NCI-H1436 treated with DMSO at 0.1 percent for 48 hours (cell line): ENCODE measurements at regions not wholly inside any gene's neighbourhood (a gene's known extent, or its start where the extent isn't known, plus 50 kb on each side); places are given as distances from the start of the nearest gene placed in this dataset.

Experiments
- DNase-seq: peaks from one replicate; lab custom pipeline; 2025; lab: John Stamatoyannopoulos, UW

DNA sequence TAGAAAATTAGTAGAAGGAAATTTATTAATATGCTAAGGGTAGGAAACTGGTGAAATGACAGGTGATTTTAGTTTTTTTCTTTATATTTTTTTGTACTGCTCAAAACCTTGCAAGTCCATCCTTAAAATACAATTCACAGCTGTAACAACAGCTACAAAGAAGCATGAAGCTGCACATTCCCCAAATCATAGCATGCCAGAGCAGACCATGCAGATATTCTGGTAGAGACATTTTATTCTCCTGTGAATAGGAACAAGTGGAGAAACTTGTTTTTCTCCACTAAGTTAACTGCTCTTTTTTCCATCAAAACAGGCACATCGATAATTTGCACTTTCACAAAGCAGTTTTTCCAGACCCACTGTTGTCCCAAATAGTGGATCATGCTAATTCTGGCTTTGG lies 1125.7 kb downstream of the BRINP3 start:
- DNase-seq = no peak

DNA sequence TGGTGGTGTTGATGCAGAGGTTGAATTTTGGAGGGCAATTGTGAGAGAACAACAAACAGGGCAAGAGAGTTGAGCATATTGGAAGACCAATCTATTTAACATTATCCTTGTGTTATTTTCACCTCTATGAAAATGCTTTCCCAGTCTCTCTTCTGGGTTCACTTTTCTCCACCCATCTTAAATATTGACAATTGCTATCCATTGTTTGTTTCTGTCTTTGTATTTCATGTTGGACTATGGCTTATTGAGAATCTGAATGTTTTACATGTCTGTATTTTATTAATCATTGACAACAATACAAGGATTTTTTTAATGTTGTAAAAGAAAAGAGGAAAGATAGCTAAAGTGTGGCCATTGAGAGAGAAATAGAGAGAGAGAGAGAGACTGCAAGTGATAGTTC lies 1121.5 kb downstream of the BRINP3 start:
- DNase-seq = no peak

- DNase-seq = no peak
Observed at GRCh38 chr1:189357317-189357716, 1120.3 kb downstream of the BRINP3 start.

DNA sequence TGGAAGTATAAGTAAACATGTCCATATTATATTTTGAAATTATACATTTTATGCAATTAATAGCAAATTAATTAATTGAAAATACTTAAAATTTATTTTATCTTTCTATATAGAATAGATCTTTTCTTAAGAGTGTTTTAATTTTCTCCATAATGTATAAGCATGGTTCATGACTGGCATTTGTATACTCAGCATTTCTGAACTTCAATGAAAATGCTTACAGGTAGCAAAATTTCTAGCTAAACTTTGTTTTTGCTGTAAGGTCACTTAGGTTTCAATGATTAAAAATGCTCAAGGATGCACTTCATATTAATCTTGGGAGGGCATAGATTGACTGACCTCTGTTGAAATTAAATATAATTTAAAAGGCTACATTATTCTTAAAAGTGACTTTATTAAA lies 1108.1 kb downstream of the BRINP3 start:
- no peak for DNase-seq

- DNase-seq = no peak
Observed at GRCh38 chr1:189374816-189375215, 1102.8 kb downstream of the BRINP3 start.

- DNase-seq = no peak
Observed at GRCh38 chr1:189405419-189405818, 1072.2 kb downstream of the BRINP3 start.

- DNase-seq = no peak
Observed at GRCh38 chr1:189409774-189410173, 1067.9 kb downstream of the BRINP3 start.

DNA sequence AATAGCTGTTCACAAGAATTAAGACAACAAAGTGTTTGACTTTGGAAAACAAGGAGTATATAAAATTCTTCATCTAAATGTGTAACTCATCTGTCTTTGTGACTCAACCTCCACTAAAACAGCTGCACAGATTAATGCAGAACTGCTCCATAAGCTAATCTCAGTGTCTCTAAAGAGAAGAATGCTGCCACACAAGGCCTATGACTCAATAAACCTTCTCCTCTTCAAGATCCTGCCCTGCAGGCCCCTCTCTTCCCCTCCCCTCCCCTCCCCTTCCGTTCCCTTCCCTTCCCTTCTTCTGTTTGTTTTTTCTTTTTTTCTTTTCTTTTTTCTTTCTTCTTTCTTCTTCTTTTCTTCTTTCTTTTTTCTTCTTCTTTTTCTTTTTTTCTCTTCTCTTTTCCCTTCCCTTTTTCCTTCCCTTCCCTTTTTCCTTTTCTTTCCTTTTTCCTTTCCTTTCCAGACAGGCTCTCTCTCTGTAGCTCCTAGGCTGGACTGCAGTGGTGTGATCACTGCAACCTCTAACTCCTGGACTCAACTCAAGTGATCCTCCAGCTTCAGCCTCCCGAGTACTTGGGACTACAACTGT lies 1052.8 kb downstream of the BRINP3 start:
- no peak for DNase-seq

DNA sequence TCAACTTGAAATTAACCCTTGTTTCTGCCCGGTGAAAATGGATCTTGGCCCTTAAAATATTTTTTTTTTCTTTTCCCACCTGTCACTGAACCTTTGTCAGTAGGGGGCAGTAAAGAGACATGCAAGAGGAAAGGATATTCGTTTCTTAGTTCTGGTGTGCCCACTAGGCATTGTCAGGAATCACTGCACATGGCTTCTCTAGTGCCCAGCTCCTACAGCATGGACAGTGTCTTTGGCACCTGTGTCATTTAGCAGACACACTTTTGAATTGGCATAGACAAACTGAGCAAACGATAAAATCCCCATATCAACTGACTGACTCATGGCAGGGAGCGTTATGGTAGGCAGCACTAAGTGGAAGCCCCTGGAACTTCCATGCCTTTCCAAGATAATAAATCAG lies 1048.1 kb downstream of the BRINP3 start:
- peak; percentile 1 for DNase-seq

DNA sequence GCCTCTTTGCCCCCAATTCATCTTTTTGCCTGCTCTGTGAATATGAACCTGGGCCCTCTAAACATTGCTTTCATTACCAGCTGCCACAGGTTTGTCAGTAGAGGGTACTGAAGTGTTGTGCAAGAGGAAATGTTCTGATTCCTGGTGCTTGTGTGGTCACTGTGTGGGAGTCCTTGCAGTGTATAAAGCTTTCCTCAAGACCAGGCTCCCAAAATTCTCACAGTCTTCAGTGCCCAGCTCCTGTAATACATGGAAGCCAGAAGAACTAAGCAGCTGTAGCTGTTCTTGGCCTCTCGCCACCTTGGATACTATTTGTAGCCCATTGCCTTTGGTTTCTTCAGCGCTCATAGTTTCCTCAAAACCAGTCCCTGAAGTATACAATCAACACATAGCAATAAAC lies 1046.2 kb downstream of the BRINP3 start:
- DNase-seq = no peak

GRCh38 chr1:189432753-189433152 lies 1044.9 kb downstream of the BRINP3 start:
- no peak for DNase-seq

GRCh38 chr1:189434461-189434860 lies 1043.2 kb downstream of the BRINP3 start:
- DNase-seq = no peak

DNA sequence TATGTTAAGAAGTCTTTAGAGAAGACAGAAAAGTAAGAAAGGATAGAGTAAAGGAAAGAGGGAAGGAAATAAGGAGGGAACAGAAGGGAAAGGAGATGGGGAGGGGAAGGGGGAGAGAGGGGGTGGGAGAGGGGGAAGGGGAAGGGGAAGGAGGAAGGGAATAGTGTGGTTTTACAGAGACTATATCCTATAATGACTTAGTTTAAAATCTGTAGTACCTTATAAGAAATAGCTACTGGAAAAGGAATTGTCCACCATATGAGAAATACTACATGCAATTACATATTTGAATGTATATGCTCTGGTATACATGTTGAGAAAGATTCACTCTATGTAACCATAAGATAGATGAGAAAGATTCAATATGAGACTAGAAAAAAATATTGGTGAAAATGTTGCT lies 1042.3 kb downstream of the BRINP3 start:
- no peak for DNase-seq

- DNase-seq = no peak
Observed at GRCh38 chr1:189438808-189439207, 1038.9 kb downstream of the BRINP3 start.

- DNase-seq = no peak
Observed at GRCh38 chr1:189463166-189463565, 1014.5 kb downstream of the BRINP3 start.

GRCh38 chr1:189496768-189497167 lies 980.9 kb downstream of the BRINP3 start:
- no peak for DNase-seq

DNA sequence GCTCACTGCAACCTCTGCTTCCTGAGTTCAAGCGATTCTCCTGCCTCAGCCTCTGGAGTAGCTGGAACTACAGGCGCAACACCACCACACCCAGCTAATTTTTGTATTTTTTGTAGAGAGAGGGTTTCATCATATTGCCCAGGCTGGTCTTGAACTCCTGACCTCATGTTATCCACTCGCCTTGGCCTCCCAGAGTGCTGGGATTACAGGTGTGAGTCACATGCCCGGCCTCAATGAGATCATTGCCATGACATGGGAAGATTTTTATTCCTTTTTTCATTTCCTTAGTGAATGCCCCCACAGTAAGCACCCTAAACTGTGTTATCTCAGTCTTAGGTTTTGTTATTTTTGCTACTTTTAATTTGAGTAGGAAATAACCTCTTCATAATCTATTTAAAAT lies 977.9 kb downstream of the BRINP3 start:
- DNase-seq = no peak

- no peak for DNase-seq
Observed at GRCh38 chr1:189500778-189501177, 976.9 kb downstream of the BRINP3 start.

DNA sequence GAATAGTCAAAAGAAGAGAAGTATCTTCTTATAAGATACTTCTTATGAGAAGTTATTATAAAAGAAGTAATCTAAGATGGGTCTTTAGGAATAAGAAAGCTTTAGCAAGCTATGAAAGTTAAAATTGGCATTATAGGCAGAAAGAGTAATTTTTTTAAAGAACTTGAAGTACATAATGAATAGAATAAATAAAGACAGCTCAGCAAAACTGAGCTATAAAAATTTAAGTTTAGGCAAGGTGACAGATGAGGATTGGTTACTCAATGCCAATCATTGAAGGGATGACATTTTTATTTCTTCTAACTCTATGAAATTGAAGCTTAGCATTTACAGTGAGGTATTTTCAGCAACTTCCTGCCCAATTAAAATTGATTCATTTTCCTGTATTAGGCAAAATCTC lies 966.8 kb downstream of the BRINP3 start:
- DNase-seq = no peak

DNA sequence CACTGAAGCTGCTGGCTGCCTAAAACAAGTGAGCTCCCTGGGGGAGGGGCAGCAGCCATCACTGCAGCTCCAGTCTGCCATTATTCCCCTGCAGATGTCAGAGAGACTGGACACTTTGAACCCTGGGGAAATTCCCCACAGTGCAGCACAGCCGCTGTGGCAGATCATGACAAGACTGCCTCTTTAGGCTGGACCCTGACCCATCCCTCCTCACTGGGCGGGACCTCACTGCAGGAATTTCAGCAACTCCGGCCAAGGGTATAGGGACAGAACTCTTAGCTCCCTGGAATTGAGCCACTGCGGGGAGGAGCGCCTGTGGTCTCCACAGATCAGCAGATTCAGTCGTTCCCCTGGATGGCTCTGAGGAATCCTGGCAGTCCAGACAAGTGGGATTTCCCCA lies 964.6 kb downstream of the BRINP3 start:
- no peak for DNase-seq

- DNase-seq = no peak
Observed at GRCh38 chr1:189522441-189522840, 955.2 kb downstream of the BRINP3 start.

DNA sequence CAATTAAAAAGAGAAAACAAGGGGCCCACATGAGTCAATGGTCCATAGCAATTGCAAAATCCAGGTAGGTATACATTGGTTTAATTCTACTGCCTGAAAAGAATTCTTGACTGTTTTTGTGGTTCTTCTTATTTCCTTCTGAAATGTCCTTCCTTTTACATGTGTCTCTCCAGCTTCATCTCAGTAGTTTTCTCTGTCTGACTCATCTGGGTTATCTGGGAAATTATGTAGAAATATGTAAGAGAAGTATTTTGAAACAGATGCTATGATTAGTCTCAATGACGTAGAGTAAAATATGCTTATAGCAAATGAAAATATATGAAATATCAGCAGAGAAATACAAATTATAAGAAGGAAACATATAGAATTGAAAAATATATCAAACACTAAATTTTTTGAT lies 953.2 kb downstream of the BRINP3 start:
- DNase-seq = no peak

- DNase-seq = no peak
Observed at GRCh38 chr1:189530162-189530561, 947.5 kb downstream of the BRINP3 start.

DNA sequence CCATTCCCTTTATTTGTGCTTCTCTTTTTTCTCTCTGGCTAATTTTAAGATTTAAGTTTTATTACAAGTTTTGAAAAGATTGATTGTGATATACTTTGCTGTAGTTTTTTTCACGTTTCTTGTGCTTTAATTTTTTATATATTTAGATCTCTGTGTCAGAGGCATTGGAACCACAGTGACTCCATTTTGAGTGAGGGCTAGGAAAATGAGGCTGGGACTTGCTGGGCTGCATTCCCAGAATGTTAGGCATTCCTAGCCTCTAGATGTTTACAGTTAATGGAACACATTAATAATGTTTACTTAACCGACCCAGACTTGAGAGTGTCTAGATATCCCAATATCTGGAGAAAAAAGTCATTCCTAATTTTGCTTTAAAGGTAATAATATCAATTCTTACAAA lies 939.4 kb downstream of the BRINP3 start:
- no peak for DNase-seq

GRCh38 chr1:189550498-189550897 lies 927.2 kb downstream of the BRINP3 start:
- no peak for DNase-seq
